IMR-90 (cell line): ENCODE measurements at regions not wholly inside any gene's neighbourhood (a gene's known extent, or its start where the extent isn't known, plus 50 kb on each side); places are given as distances from the start of the nearest gene placed in this dataset.

Source experiments
- ATAC-seq: fragments of 200-7000 bp; cut with Tn5 transposase; 2 replicates; pipeline ENCODE4 v1.9.1; 2020; ENCODE audit warnings: low read depth, mild to moderate bottlenecking, moderate library complexity
- BruUV-seq: library from RNA; stranded (reverse); fragments of 400-500 nt; replicated peaks from 2 replicates; lab custom pipeline; 2021; lab: Mats Ljungman, UMichigan
- CTCF ChIA-PET: fragments of 300-600 bp; formaldehyde crosslinking; extraction: SDS; loops from one replicate; lab custom pipeline; 2021; ENCODE audit warnings: antibody characterized with exemption; lab: Yijun Ruan, JAX
- POLR2A ChIA-PET: fragments of 300-600 bp; sonication (Branson Sonifier 250); formaldehyde crosslinking; loops from one replicate; lab custom pipeline; 2022; ENCODE audit warnings: antibody characterized with exemption; ENCODE audit not compliant: unreplicated experiment; lab: Charles Lee
- DNase-seq: peaks from one replicate; pipeline ENCODE4 v3.0.0; 2013
- H2AFZ ChIP-seq: replicated peaks from 2 replicates; pipeline ENCODE3; 2013; ENCODE audit warnings: low read length, mild to moderate bottlenecking; ENCODE audit not compliant: poor library complexity
- H2AK5ac ChIP-seq: 2 replicates; pipeline ENCODE4 v1.6.1; 2013; ENCODE audit warnings: low read depth, low read length, inconsistent platforms
- H2AK9ac ChIP-seq: replicated peaks from 2 replicates; pipeline ENCODE3; 2013; ENCODE audit warnings: mild to moderate bottlenecking, low read depth, low read length, moderate library complexity; ENCODE audit not compliant: poor library complexity
- H2BK120ac ChIP-seq: 2 replicates; pipeline ENCODE4 v1.6.1; 2013; ENCODE audit warnings: low read depth, low read length, inconsistent platforms
- H2BK15ac ChIP-seq: 3 replicates; pipeline ENCODE4 v1.6.1; 2013; ENCODE audit warnings: low read depth, low read length, inconsistent platforms
- H2BK20ac ChIP-seq: 2 replicates; pipeline ENCODE4 v1.6.1; 2013; ENCODE audit warnings: low read depth, mild to moderate bottlenecking, inconsistent platforms, low read length, moderate library complexity
- H2BK5ac ChIP-seq: 2 replicates; pipeline ENCODE4 v1.6.1; 2013; ENCODE audit warnings: mild to moderate bottlenecking, low read depth, low read length, inconsistent platforms; ENCODE audit not compliant: poor library complexity, severe bottlenecking
- H3K14ac ChIP-seq: replicated peaks from 2 replicates; pipeline ENCODE4 v1.6.1; 2013; ENCODE audit warnings: low read depth, low read length, inconsistent platforms
- H3K18ac ChIP-seq: 2 replicates; pipeline ENCODE4 v1.6.1; 2013; ENCODE audit warnings: low read depth, low read length, control low read depth
- H3K23ac ChIP-seq: 2 replicates; pipeline ENCODE4 v1.6.1; 2013; ENCODE audit warnings: low read depth, low read length, inconsistent platforms
- H3K27ac ChIP-seq: 2 replicates; pipeline ENCODE4 v1.5.1; 2013; ENCODE audit warnings: mild to moderate bottlenecking, control low read depth, low read length; ENCODE audit not compliant: insufficient read depth
- H3K27me3 ChIP-seq: 2 replicates; pipeline ENCODE4 v1.6.1; 2013; ENCODE audit warnings: low read length; ENCODE audit not compliant: control insufficient read depth, insufficient read depth
- H3K36me3 ChIP-seq: 2 replicates; pipeline ENCODE4 v1.6.1; 2013; ENCODE audit warnings: low read length, mixed read lengths; ENCODE audit not compliant: control insufficient read depth, insufficient read depth
- H3K4ac ChIP-seq: 2 replicates; pipeline ENCODE4 v1.6.1; 2013; ENCODE audit warnings: low read depth, low read length, inconsistent platforms
- H3K4me1 ChIP-seq: 2 replicates; pipeline ENCODE4 v1.6.1; 2013; ENCODE audit warnings: low read length, mixed read lengths; ENCODE audit not compliant: control insufficient read depth, insufficient read depth
- H3K4me2 ChIP-seq: 2 replicates; pipeline ENCODE4 v1.6.1; 2013; ENCODE audit warnings: low read depth, mild to moderate bottlenecking, control low read depth, low read length, moderate library complexity
- H3K4me3 ChIP-seq: 2 replicates; pipeline ENCODE4 v1.5.1; 2013; ENCODE audit warnings: low read depth, mild to moderate bottlenecking, control low read depth, low read length, moderate library complexity; ENCODE audit not compliant: insufficient read depth
- H3K56ac ChIP-seq: 2 replicates; pipeline ENCODE4 v1.6.1; 2013; ENCODE audit warnings: low read length, inconsistent platforms; ENCODE audit not compliant: insufficient read depth; ENCODE audit errors: extremely low read depth
- H3K79me1 ChIP-seq, 2 experiments: 2 replicates each; pipeline ENCODE4 v1.6.1; 2013; ENCODE audit warnings: low read length in 2 of 2, inconsistent platforms in 1 of 2, low read depth in 1 of 2
- H3K9ac ChIP-seq: 2 replicates; pipeline ENCODE4 v1.6.1; 2013; ENCODE audit warnings: low read depth, low read length, control low read depth
- H3K9me1 ChIP-seq: 2 replicates; pipeline ENCODE4 v1.6.1; 2013; ENCODE audit warnings: low read length, inconsistent platforms; ENCODE audit not compliant: insufficient read depth
- H3K9me3 ChIP-seq: 2 replicates; pipeline ENCODE4 v1.6.1; 2013; ENCODE audit warnings: low read length; ENCODE audit not compliant: control insufficient read depth, insufficient read depth
- H4K20me1 ChIP-seq: 2 replicates; pipeline ENCODE4 v1.6.1; 2013; ENCODE audit warnings: low read length, inconsistent platforms; ENCODE audit not compliant: insufficient read depth
- H4K5ac ChIP-seq: 2 replicates; pipeline ENCODE4 v1.6.1; 2013; ENCODE audit warnings: mild to moderate bottlenecking, low read depth, low read length, control low read depth
- H4K8ac ChIP-seq, 2 experiments: 2 replicates each; pipeline ENCODE4 v1.6.1; 2013; ENCODE audit warnings: low read depth in 2 of 2, low read length in 2 of 2, control low read depth in 1 of 2, inconsistent platforms in 1 of 2
- H4K91ac ChIP-seq: 2 replicates; pipeline ENCODE4 v1.6.1; 2013; ENCODE audit warnings: low read depth, low read length, inconsistent platforms; ENCODE audit not compliant: insufficient read depth
- ELK1 ChIP-seq: fragments of 150-350 bp; IDR thresholded peaks from 2 replicates; pipeline ENCODE4 v1.6.1; 2016; ENCODE audit warnings: low read depth, mild to moderate bottlenecking, low read length, moderate library complexity, borderline replicate concordance
- FOS ChIP-seq: fragments of 150-350 bp; IDR thresholded peaks from 2 replicates; pipeline ENCODE4 v1.6.1; 2016; ENCODE audit warnings: low read depth, low read length
- MAZ ChIP-seq: IDR thresholded peaks from 2 replicates; pipeline ENCODE4 v1.6.1; 2012; ENCODE audit warnings: low read depth, mild to moderate bottlenecking, low read length, improper control_type of control experiment, moderate library complexity, borderline replicate concordance
- POLR2A ChIP-seq: IDR thresholded peaks from 2 replicates; pipeline ENCODE4 v1.6.1; 2012; ENCODE audit warnings: mild to moderate bottlenecking, low read depth, low read length
- RFX5 ChIP-seq: IDR thresholded peaks from 2 replicates; pipeline ENCODE4 v1.8.0; 2012; ENCODE audit warnings: low read depth, mild to moderate bottlenecking, low read length, moderate library complexity
- SMC3 ChIP-seq: fragments of 150-350 bp; IDR thresholded peaks from 2 replicates; pipeline ENCODE4 v1.6.1; 2016; ENCODE audit warnings: low read depth, mild to moderate bottlenecking, antibody characterized with exemption, low read length, moderate library complexity
- WGBS, 2 experiments: methylation state at CpG; one replicate each; pipeline versions ENCODE4 v1.1.5 to v1.1.7; 2013; ENCODE audit warnings: missing lambda C conversion rate in 2 of 2; ENCODE audit not compliant: insufficient read length in 1 of 2; ENCODE audit errors: extremely low coverage in 2 of 2; 5-methylcytosine and 5-hydroxymethylcytosine counted together
- dilution Hi-C: fragments of 300-500 bp; cut with HindIII; formaldehyde crosslinking; loops from one replicate; pipeline ENCODE4 v1.14.3; 2018; ENCODE audit warnings: low sequenced_read_pairs; ENCODE audit not compliant: unreplicated experiment
- in situ Hi-C: fragments of 300-500 bp; cut with MboI; formaldehyde crosslinking; loops from 3 replicates; pipeline ENCODE4 v1.14.3; 2019; ENCODE audit warnings: low sequenced_read_pairs, inconsistent platforms, mixed read lengths
- intact Hi-C: fragments of 100-400 bp; cut with micrococcal nuclease; formaldehyde crosslinking; loops from 2 replicates; pipeline ENCODE4 v1.10.0; 2022

- H3K79me1 ChIP-seq: no peaks in the 10 kb centered on the region
- peak overlapping the region; percentile 71 for H2BK5ac ChIP-seq
- H4K8ac ChIP-seq: peak overlapping the region in 1 of 2 experiments; percentile 56; a peak in 2 of 4 replicates
- WGBS, 2 experiments: no CpG with 5 or more reads among the region's 4 CpGs
- BruUV-seq: no TSS peak
- H2AK9ac ChIP-seq: no peak overlapping the region
- H3K27me3 ChIP-seq: no peaks in the 10 kb centered on the region
- H4K91ac ChIP-seq: no peak overlapping the region
- H4K5ac ChIP-seq: no peak overlapping the region
- intact Hi-C loops: no loop called here
- no peak overlapping the region for H2AFZ ChIP-seq
- CTCF ChIA-PET: interaction anchor here (1.1 kb wide), 1 partner anchor 249 kb away, joined by 5 read pairs; no protein-coding TSS in a partner anchor
- H3K4me1 ChIP-seq: no peaks in the 10 kb centered on the region; the same call in none of the 2 replicates
- H2BK20ac ChIP-seq: no peak overlapping the region; the same call in 1 of the 2 replicates
- no peak overlapping the region for H3K4me2 ChIP-seq
- TF ChIP-seq SMC3 (no peak), RFX5 (no peak), MAZ (no peak), POLR2A (no peak), ELK1 (no peak), FOS (no peak)
- in situ Hi-C loops: no loop called here
- H3K4ac ChIP-seq: no peak overlapping the region; the same call in 1 of the 2 replicates
- H3K18ac ChIP-seq: peak overlapping the region; percentile 10; the same call in 1 of the 2 replicates
- DNase-seq (peak; percentile 73), ATAC-seq (peak; percentile 48)
- H3K14ac ChIP-seq: no peak overlapping the region; the same call in 1 of the 2 replicates
- H3K36me3 ChIP-seq: no peaks in the 10 kb centered on the region
- no peak overlapping the region for H3K27ac ChIP-seq
- 0 out of 2 replicates have a peak, but pooled peaks cover 3% of the 10 kb centered on the region for H3K9me1 ChIP-seq
- POLR2A ChIA-PET: interaction anchor here (0.6 kb wide), 1 partner anchor 120 kb away, joined by 7 read pairs; no protein-coding TSS in a partner anchor
- H4K20me1 ChIP-seq: no peaks in the 10 kb centered on the region
- H2AK5ac ChIP-seq: no peak overlapping the region
- H3K23ac ChIP-seq: no peak overlapping the region
- peak overlapping the region; percentile 21; the same call in 1 of the 2 replicates for H2BK120ac ChIP-seq
- dilution Hi-C loops: no loop called here
- no peak overlapping the region for H3K56ac ChIP-seq
- 0 out of 3 replicates have a peak overlapping the region, but pooled peaks have one; percentile 19 for H2BK15ac ChIP-seq
- H3K9ac ChIP-seq: no peak overlapping the region
- H3K9me3 ChIP-seq: no peaks in the 10 kb centered on the region
- no peak overlapping the region for H3K4me3 ChIP-seq
Observed at GRCh38 chr4:26076896-26077295, 162.9 kb downstream of the SMIM20 start.
